ENCODE measurements at regions not wholly inside any gene's neighbourhood (a gene's known extent, or its start where the extent isn't known, plus 50 kb on each side); places are given as distances from the start of the nearest gene placed in this dataset.

DNA sequence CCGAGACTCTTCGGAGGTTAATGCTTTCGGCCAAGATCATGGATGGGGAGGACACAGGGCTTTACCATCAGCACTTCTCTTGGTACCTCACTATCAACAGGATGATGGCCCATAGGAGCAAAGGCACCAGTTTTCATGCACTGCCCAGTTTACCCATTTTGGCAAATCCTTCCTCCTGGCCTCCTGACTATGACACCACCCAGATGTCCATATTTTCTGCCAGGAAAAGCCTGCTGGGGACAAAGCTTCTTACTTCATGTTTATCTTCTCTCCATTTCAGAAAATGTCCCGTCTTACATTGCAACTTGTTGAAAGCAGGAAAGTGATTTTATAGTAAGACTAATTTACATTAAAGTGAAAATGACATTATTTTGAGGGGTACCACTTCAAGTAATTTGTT lies 61.4 kb upstream of the GAS1 start:
- DNase-seq (ENCODE audit: low read depth) = no peak
- no peak overlapping the region for H3K4me3 ChIP-seq (ENCODE audit: low read depth, low read length)
- in situ Hi-C loops (cut with HindIII; ENCODE audit: low sequenced_read_pairs) = no loop called here
- TF ChIP-seq, protein P1, sequence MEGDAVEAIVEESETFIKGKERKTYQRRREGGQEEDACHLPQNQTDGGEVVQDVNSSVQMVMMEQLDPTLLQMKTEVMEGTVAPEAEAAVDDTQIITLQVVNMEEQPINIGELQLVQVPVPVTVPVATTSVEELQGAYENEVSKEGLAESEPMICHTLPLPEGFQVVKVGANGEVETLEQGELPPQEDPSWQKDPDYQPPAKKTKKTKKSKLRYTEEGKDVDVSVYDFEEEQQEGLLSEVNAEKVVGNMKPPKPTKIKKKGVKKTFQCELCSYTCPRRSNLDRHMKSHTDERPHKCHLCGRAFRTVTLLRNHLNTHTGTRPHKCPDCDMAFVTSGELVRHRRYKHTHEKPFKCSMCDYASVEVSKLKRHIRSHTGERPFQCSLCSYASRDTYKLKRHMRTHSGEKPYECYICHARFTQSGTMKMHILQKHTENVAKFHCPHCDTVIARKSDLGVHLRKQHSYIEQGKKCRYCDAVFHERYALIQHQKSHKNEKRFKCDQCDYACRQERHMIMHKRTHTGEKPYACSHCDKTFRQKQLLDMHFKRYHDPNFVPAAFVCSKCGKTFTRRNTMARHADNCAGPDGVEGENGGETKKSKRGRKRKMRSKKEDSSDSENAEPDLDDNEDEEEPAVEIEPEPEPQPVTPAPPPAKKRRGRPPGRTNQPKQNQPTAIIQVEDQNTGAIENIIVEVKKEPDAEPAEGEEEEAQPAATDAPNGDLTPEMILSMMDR (IDR thresholded peaks at IDR 0.05; ENCODE audit: low read depth, low read length, missing control alignments) = no peak

DNA sequence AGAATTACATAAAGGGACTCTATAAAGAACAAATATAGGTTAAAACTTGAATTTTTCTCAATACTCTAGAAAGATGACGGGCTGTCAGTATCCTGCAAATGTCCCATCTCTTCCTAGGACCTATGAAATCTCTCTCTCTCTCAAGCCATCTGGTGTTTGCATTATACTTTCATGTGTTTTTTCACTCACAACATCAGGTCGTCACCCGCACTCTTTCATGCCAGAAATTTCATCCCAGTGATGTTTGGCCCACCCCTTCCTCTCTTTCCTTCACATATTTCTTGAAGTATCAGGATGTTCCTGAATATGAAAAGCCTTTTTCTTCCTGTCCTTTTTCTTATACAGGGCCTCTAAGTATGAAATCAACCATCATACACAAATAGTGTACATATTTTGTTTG lies 63.3 kb upstream of the GAS1 start:
- no peak for DNase-seq (ENCODE audit: low read depth)
- H3K4me3 ChIP-seq (ENCODE audit: low read depth, low read length) = no peak overlapping the region
- TF ChIP-seq, protein P1 (IDR thresholded peaks at IDR 0.05; ENCODE audit: low read depth, low read length, missing control alignments) = no peak
- in situ Hi-C loops (cut with HindIII; ENCODE audit: low sequenced_read_pairs) = no loop called here

GRCh38 chr9:87011551-87011950 lies 64.2 kb upstream of the GAS1 start:
- TF ChIP-seq, protein P1 (IDR thresholded peaks at IDR 0.05; ENCODE audit: low read depth, low read length, missing control alignments) = no peak
- no peak for DNase-seq (ENCODE audit: low read depth)
- H3K4me3 ChIP-seq (ENCODE audit: low read depth, low read length) = no peak overlapping the region
- in situ Hi-C loops (cut with HindIII; ENCODE audit: low sequenced_read_pairs) = no loop called here

DNA sequence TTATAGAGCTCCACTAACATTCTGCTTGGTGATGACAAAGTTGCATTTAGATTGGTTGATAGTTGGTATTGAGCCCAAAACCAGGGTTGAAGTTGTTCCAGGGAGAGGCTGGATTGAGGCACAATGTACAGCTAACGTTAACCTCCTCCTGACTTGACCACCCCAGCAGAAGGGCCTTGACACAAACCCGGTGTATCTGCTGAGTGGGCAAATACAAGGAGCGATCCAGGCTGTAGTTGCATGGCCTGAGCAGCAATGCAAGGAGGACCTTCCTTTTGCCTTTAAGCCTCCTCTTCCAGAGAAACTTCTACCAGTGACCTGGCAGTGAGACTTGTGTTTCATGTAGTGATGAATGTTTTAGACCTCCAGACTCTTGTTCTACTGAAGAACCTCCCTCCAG lies 66.2 kb upstream of the GAS1 start:
- H3K4me3 ChIP-seq (ENCODE audit: low read depth, low read length) = no peak overlapping the region
- DNase-seq (ENCODE audit: low read depth) = no peak
- in situ Hi-C loops (cut with HindIII; ENCODE audit: low sequenced_read_pairs) = no loop called here
- TF ChIP-seq, protein P1 (IDR thresholded peaks at IDR 0.05; ENCODE audit: low read depth, low read length, missing control alignments) = no peak

GRCh38 chr9:87014436-87014835 lies 67.1 kb upstream of the GAS1 start:
- no peak overlapping the region for H3K4me3 ChIP-seq (ENCODE audit: low read depth, low read length)
- TF ChIP-seq, protein P1 (IDR thresholded peaks at IDR 0.05; ENCODE audit: low read depth, low read length, missing control alignments) = no peak
- in situ Hi-C loops (cut with HindIII; ENCODE audit: low sequenced_read_pairs) = no loop called here
- DNase-seq (ENCODE audit: low read depth) = no peak

DNA sequence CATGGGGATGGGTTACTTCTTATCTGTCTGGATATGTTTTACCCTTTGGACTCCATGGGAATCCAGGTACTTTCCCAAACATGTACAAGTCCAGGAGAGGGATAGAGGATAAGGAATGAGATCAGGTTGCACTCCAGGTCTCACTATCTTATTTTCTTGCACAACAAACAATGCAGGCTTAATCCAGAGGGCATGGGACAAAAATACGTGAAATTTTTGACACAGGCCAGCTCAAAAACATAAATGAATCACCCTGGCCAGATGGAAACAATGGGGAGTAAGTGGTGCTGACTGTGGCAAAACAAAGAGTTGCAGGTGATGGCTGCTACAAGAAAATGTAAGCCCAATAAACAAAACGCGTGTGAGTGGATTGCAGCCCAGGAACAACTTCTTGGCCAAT lies 69.4 kb upstream of the GAS1 start:
- in situ Hi-C loops (cut with HindIII; ENCODE audit: low sequenced_read_pairs) = no loop called here
- TF ChIP-seq, protein P1 (IDR thresholded peaks at IDR 0.05; ENCODE audit: low read depth, low read length, missing control alignments) = no peak
- DNase-seq (ENCODE audit: low read depth) = no peak
- no peak overlapping the region for H3K4me3 ChIP-seq (ENCODE audit: low read depth, low read length)

Measured in astrocyte of the cerebellum (primary cell).